ENCODE measurements at regions not wholly inside any gene's neighbourhood (a gene's known extent, or its start where the extent isn't known, plus 50 kb on each side); places are given as distances from the start of the nearest gene placed in this dataset.

GRCh38 chr17:53135969-53136368 is 686.8 kb upstream of the KIF2B start:
- H3K4me1 Mint-ChIP-seq (ENCODE audit: low read depth, unreplicated experiment): peaks cover 17% of the 10 kb centered on the region
- no peak for TF ChIP-seq CTCF (IDR thresholded peaks at IDR 0.05; ENCODE audit: insufficient read depth in 1 of 2, low read depth in 1 of 2, low read length in 1 of 2, severe bottlenecking in 1 of 2, unreplicated experiment in 1 of 2)
- peaks cover 2% of the 10 kb centered on the region for H3K27me3 Mint-ChIP-seq (ENCODE audit: insufficient read depth, unreplicated experiment)
- DNase-seq: no peak
- ChIA-PET POLR2A (no interaction called here), CTCF (no interaction called here)
- H3K27me3 ChIP-seq (replicated peaks; ENCODE audit: control insufficient read depth, insufficient read depth, low read length): no peaks in the 10 kb centered on the region
- no peaks in the 10 kb centered on the region for H3K9me3 Mint-ChIP-seq (ENCODE audit: unreplicated experiment)
- no TSS peak for BruUV-seq (replicated peaks)
- intact Hi-C loops (cut with micrococcal nuclease; ENCODE audit: unreplicated experiment): no loop called here
- no peak overlapping the region for H3K4me3 Mint-ChIP-seq (ENCODE audit: unreplicated experiment)
- H3K4me3 ChIP-seq (ENCODE audit: low read depth, low read length): no peak overlapping the region
- H3K36me3 Mint-ChIP-seq (ENCODE audit: insufficient read depth, unreplicated experiment): no peaks in the 10 kb centered on the region
- no peak overlapping the region for H3K27ac Mint-ChIP-seq (ENCODE audit: unreplicated experiment)
- no peaks in the 10 kb centered on the region for H3K36me3 ChIP-seq (ENCODE audit: control insufficient read depth, insufficient read depth, low read length)
- H3K9me3 ChIP-seq: no peaks in the 10 kb centered on the region
- H3K4me1 ChIP-seq: peaks cover 13% of the 10 kb centered on the region

GRCh38 chr17:53134548-53134947 is 688.2 kb upstream of the KIF2B start:
- Mint-ChIP-seq H3K4me3 (ENCODE audit: unreplicated experiment) (no peak overlapping the region), H3K36me3 (ENCODE audit: insufficient read depth, unreplicated experiment) (no peaks in the 10 kb centered on the region), H3K27ac (ENCODE audit: unreplicated experiment) (no peak overlapping the region), H3K27me3 (ENCODE audit: insufficient read depth, unreplicated experiment) (peaks cover 2% of the 10 kb centered on the region), H3K9me3 (ENCODE audit: unreplicated experiment) (no peaks in the 10 kb centered on the region), H3K4me1 (ENCODE audit: low read depth, unreplicated experiment) (peaks cover 10% of the 10 kb centered on the region)
- DNase-seq: no peak
- ChIA-PET CTCF (no interaction called here), POLR2A (no interaction called here)
- TF ChIP-seq CTCF (IDR thresholded peaks at IDR 0.05; ENCODE audit: insufficient read depth in 1 of 2, low read depth in 1 of 2, low read length in 1 of 2, severe bottlenecking in 1 of 2, unreplicated experiment in 1 of 2): no peak
- H3K36me3 ChIP-seq (ENCODE audit: control insufficient read depth, insufficient read depth, low read length): no peaks in the 10 kb centered on the region
- no TSS peak for BruUV-seq (replicated peaks)
- intact Hi-C loops (cut with micrococcal nuclease; ENCODE audit: unreplicated experiment): no loop called here
- peaks cover 12% of the 10 kb centered on the region for H3K4me1 ChIP-seq
- H3K4me3 ChIP-seq (ENCODE audit: low read depth, low read length): no peak overlapping the region
- H3K27me3 ChIP-seq (replicated peaks; ENCODE audit: control insufficient read depth, insufficient read depth, low read length): no peaks in the 10 kb centered on the region
- H3K9me3 ChIP-seq: no peaks in the 10 kb centered on the region

- CTCF ChIA-PET: no interaction called here
- no TSS peak for BruUV-seq (replicated peaks)
Measured at GRCh38 chr17:53133876-53134275, 688.9 kb upstream of the KIF2B start.

More at GRCh38 chr17:53133876-53134275, 688.9 kb upstream of the KIF2B start:
- no peaks in the 10 kb centered on the region for H3K9me3 ChIP-seq
- POLR2A ChIA-PET: no interaction called here
- no peak overlapping the region for H3K27ac Mint-ChIP-seq (ENCODE audit: unreplicated experiment)
- no peak overlapping the region for H3K4me3 ChIP-seq (ENCODE audit: low read depth, low read length)
- peaks cover 2% of the 10 kb centered on the region for H3K27me3 Mint-ChIP-seq (ENCODE audit: insufficient read depth, unreplicated experiment)
- H3K9me3 Mint-ChIP-seq (ENCODE audit: unreplicated experiment): no peaks in the 10 kb centered on the region
- intact Hi-C loops (cut with micrococcal nuclease; ENCODE audit: unreplicated experiment): no loop called here
- no peak for DNase-seq
- H3K4me3 Mint-ChIP-seq (ENCODE audit: unreplicated experiment): no peak overlapping the region
- no peak for TF ChIP-seq CTCF (IDR thresholded peaks at IDR 0.05; ENCODE audit: insufficient read depth in 1 of 2, low read depth in 1 of 2, low read length in 1 of 2, severe bottlenecking in 1 of 2, unreplicated experiment in 1 of 2)
- H3K27me3 ChIP-seq (replicated peaks; ENCODE audit: control insufficient read depth, insufficient read depth, low read length): no peaks in the 10 kb centered on the region
- no peaks in the 10 kb centered on the region for H3K36me3 ChIP-seq (ENCODE audit: control insufficient read depth, insufficient read depth, low read length)
- H3K36me3 Mint-ChIP-seq (ENCODE audit: insufficient read depth, unreplicated experiment): no peaks in the 10 kb centered on the region
- H3K4me1 Mint-ChIP-seq (ENCODE audit: low read depth, unreplicated experiment): peaks cover 10% of the 10 kb centered on the region
- peaks cover 12% of the 10 kb centered on the region for H3K4me1 ChIP-seq

All from Caco-2 (cell line).